DND-41 (cell line): ENCODE measurements at regions not wholly inside any gene's neighbourhood (a gene's known extent, or its start where the extent isn't known, plus 50 kb on each side); places are given as distances from the start of the nearest gene placed in this dataset.
"Not testable (repeated sequence)": the region's sequence is repeated elsewhere in the genome, so short reads cannot be mapped to it uniquely, and the experiment has no call there.

Source experiments
- ATAC-seq: fragments of 200-7000 bp; cut with Tn5 transposase; 3 replicates; pipeline ENCODE4 v1.9.1; 2021; ENCODE audit warnings: low read depth; ENCODE audit not compliant: insufficient read depth
- DNase-seq: peaks from one replicate; pipeline ENCODE4 v3.0.0-alpha.2; 2020
- H2AFZ ChIP-seq: 2 replicates; pipeline ENCODE4 v1.6.0; 2012; ENCODE audit warnings: low read depth, low read length
- H3K27ac ChIP-seq: 2 replicates; pipeline ENCODE4 v1.5.1; 2012; ENCODE audit warnings: low read length, inconsistent platforms
- H3K27me3 ChIP-seq: fragments of 200-600 bp; sonication (generic); 2 replicates; pipeline ENCODE4 v1.6.0; 2012; ENCODE audit warnings: low read length, mild to moderate bottlenecking, inconsistent platforms; ENCODE audit not compliant: insufficient read depth, poor library complexity
- H3K36me3 ChIP-seq: 2 replicates; pipeline ENCODE4 v1.5.1; 2012; ENCODE audit warnings: low read length, inconsistent platforms; ENCODE audit not compliant: insufficient read depth
- H3K4me1 ChIP-seq: 2 replicates; pipeline ENCODE4 v1.5.1; 2012; ENCODE audit warnings: mild to moderate bottlenecking, low read length; ENCODE audit not compliant: insufficient read depth
- H3K4me2 ChIP-seq: 2 replicates; pipeline ENCODE4 v1.6.0; 2012; ENCODE audit warnings: mild to moderate bottlenecking, moderate library complexity, low read length, inconsistent platforms; ENCODE audit not compliant: insufficient read depth
- H3K4me3 ChIP-seq, 2 experiments: fragments of 200-600 bp in 1 of 2; shearing (Covaris generic) in 1 of 2; 2 replicates each; pipeline ENCODE4 v1.5.1; 2012 to 2016; ENCODE audit warnings: inconsistent platforms in 2 of 2, low read length in 2 of 2, mild to moderate bottlenecking in 2 of 2, low read depth in 1 of 2, moderate library complexity in 1 of 2
- H3K79me2 ChIP-seq: 2 replicates; pipeline ENCODE4 v1.6.0; 2012; ENCODE audit warnings: low read length, inconsistent platforms; ENCODE audit not compliant: insufficient read depth
- H3K9ac ChIP-seq: 2 replicates; pipeline ENCODE4 v1.6.0; 2012; ENCODE audit warnings: low read depth, mild to moderate bottlenecking, inconsistent platforms, low read length, moderate library complexity
- H3K9me3 ChIP-seq: 2 replicates; pipeline ENCODE4 v1.5.1; 2012; ENCODE audit warnings: low read length, moderate library complexity, mild to moderate bottlenecking, inconsistent platforms; ENCODE audit not compliant: insufficient read depth, severe bottlenecking
- H4K20me1 ChIP-seq: 2 replicates; pipeline ENCODE4 v1.6.0; 2012; ENCODE audit warnings: low read length; ENCODE audit not compliant: insufficient read depth
- CTCF ChIP-seq: IDR thresholded peaks from 2 replicates; pipeline ENCODE4 v1.5.1; 2012; ENCODE audit warnings: borderline replicate concordance, low read length, moderate library complexity, mild to moderate bottlenecking; ENCODE audit not compliant: poor library complexity, severe bottlenecking; ENCODE audit errors: extremely low read depth
- EZH2 ChIP-seq: IDR thresholded peaks from 3 replicates; pipeline ENCODE4 v1.6.1; 2012; ENCODE audit warnings: borderline replicate concordance, low read depth, mild to moderate bottlenecking, moderate library complexity, low read length, inconsistent platforms; ENCODE audit not compliant: severe bottlenecking

GRCh38 chr13:18663222-18663621 is 518.4 kb downstream of the TUBA3C start:
- not testable (repeated sequence) for DNase-seq, H3K79me2 ChIP-seq, H3K4me3 ChIP-seq, H3K9me3 ChIP-seq, H4K20me1 ChIP-seq, H3K4me2 ChIP-seq, H3K4me1 ChIP-seq, ATAC-seq, H3K36me3 ChIP-seq, H3K9ac ChIP-seq, H2AFZ ChIP-seq, H3K27ac ChIP-seq, H3K27me3 ChIP-seq

GRCh38 chr13:18643644-18644172 is 537.9 kb downstream of the TUBA3C start:
- H3K4me1 ChIP-seq, H3K4me3 ChIP-seq, H3K27me3 ChIP-seq, H3K9me3 ChIP-seq, H2AFZ ChIP-seq, ATAC-seq, H3K9ac ChIP-seq, H3K79me2 ChIP-seq, H4K20me1 ChIP-seq, H3K4me2 ChIP-seq, H3K27ac ChIP-seq, H3K36me3 ChIP-seq: not testable (repeated sequence)
- DNase-seq: peak; percentile 4
- peak; percentile 23 for TF ChIP-seq CTCF

GRCh38 chr13:18628928-18629327 is 552.7 kb downstream of the TUBA3C start:
- H3K4me1 ChIP-seq, H3K4me3 ChIP-seq, ATAC-seq: not testable (repeated sequence)

GRCh38 chr13:18628428-18628827 is 553.2 kb downstream of the TUBA3C start:
- Histone ChIP-seq H3K4me1 (no peaks in the 10 kb centered on the region), H3K4me2 (no peak overlapping the region), H3K4me3 (no peak overlapping the region), H3K36me3 (no peaks in the 10 kb centered on the region), H3K79me2 (no peaks in the 10 kb centered on the region), H3K9ac (no peak overlapping the region), H3K9me3 (peaks cover 3% of the 10 kb centered on the region), H3K27me3 (no peaks in the 10 kb centered on the region), H4K20me1 (no peaks in the 10 kb centered on the region), H2AFZ (no peak overlapping the region), H3K27ac (no peak overlapping the region)
- DNase-seq (no peak), ATAC-seq (no peak)
- TF ChIP-seq CTCF (no peak), EZH2 (no peak)

More at GRCh38 chr13:18628928-18629327, 552.7 kb downstream of the TUBA3C start:
- not testable (repeated sequence) for DNase-seq, H3K27ac ChIP-seq, H2AFZ ChIP-seq, H3K4me2 ChIP-seq, H3K27me3 ChIP-seq, H3K9me3 ChIP-seq, H4K20me1 ChIP-seq, H3K79me2 ChIP-seq, H3K36me3 ChIP-seq, H3K9ac ChIP-seq

GRCh38 chr13:18624061-18624460 is 557.6 kb downstream of the TUBA3C start:
- not testable (repeated sequence) for H3K36me3 ChIP-seq, H2AFZ ChIP-seq, H3K9ac ChIP-seq, H3K79me2 ChIP-seq, H4K20me1 ChIP-seq, H3K27ac ChIP-seq, ATAC-seq, H3K4me2 ChIP-seq, H3K4me3 ChIP-seq, H3K27me3 ChIP-seq, H3K9me3 ChIP-seq, H3K4me1 ChIP-seq, DNase-seq

GRCh38 chr13:18618442-18618841 is 563.2 kb downstream of the TUBA3C start:
- H3K27me3 ChIP-seq, H3K9me3 ChIP-seq, H2AFZ ChIP-seq, H4K20me1 ChIP-seq, H3K79me2 ChIP-seq, H3K9ac ChIP-seq, H3K4me2 ChIP-seq, H3K4me3 ChIP-seq, H3K36me3 ChIP-seq, DNase-seq, ATAC-seq, H3K4me1 ChIP-seq, H3K27ac ChIP-seq: not testable (repeated sequence)

- H3K4me2 ChIP-seq, H4K20me1 ChIP-seq, H3K36me3 ChIP-seq: not testable (repeated sequence)
Observed at GRCh38 chr13:18610476-18610875, 571.1 kb downstream of the TUBA3C start.

More at GRCh38 chr13:18610476-18610875, 571.1 kb downstream of the TUBA3C start:
- H3K4me3 ChIP-seq, H3K27me3 ChIP-seq, DNase-seq, H3K9me3 ChIP-seq, H3K27ac ChIP-seq, H3K4me1 ChIP-seq, H3K79me2 ChIP-seq, H3K9ac ChIP-seq, H2AFZ ChIP-seq, ATAC-seq: not testable (repeated sequence)
